Panc1 (cell line): ENCODE measurements at regions not wholly inside any gene's neighbourhood (a gene's known extent, or its start where the extent isn't known, plus 50 kb on each side); places are given as distances from the start of the nearest gene placed in this dataset.

ENCODE experiments used
- ATAC-seq: fragments of 200-7000 bp; cut with Tn5 transposase; 2 replicates; pipeline ENCODE4 v1.9.1; 2020; ENCODE audit warnings: mild to moderate bottlenecking, moderate library complexity
- BruUV-seq: library from RNA; stranded (reverse); fragments of 400-500 nt; replicated peaks from 2 replicates; lab custom pipeline; 2021; lab: Mats Ljungman, UMichigan
- CTCF ChIA-PET: fragments of 300-600 bp; sonication (Branson Sonifier 250); formaldehyde crosslinking; loops from one replicate; lab custom pipeline; 2022; ENCODE audit warnings: antibody characterized with exemption; lab: Charles Lee
- POLR2A ChIA-PET: fragments of 300-600 bp; sonication (Branson Sonifier 250); formaldehyde crosslinking; loops from one replicate; lab custom pipeline; 2022; ENCODE audit warnings: antibody characterized with exemption; lab: Charles Lee
- DNase-seq: peaks from one replicate; pipeline ENCODE4 v3.0.0-alpha.2; 2010; ENCODE audit warnings: low read depth, low spot score
- H3K27ac ChIP-seq: 2 replicates; pipeline ENCODE4 v1.5.1; 2011; ENCODE audit warnings: mild to moderate bottlenecking, low read length, inconsistent platforms
- H3K27me3 ChIP-seq: fragments of 200-500 bp; sonication (Bioruptor generic); 2 replicates; pipeline ENCODE4 v1.6.0; 2014; ENCODE audit warnings: low read length, inconsistent platforms; ENCODE audit not compliant: control insufficient read depth, insufficient read depth
- H3K36me3 ChIP-seq: fragments of 200-500 bp; sonication (Bioruptor generic); 2 replicates; pipeline ENCODE4 v1.5.1; 2014; ENCODE audit warnings: inconsistent platforms, mild to moderate bottlenecking, low read length, moderate library complexity; ENCODE audit not compliant: control insufficient read depth, insufficient read depth
- H3K4me1 ChIP-seq: 2 replicates; pipeline ENCODE4 v1.5.1; 2011; ENCODE audit warnings: inconsistent platforms, mild to moderate bottlenecking, low read length, moderate library complexity; ENCODE audit not compliant: control insufficient read depth, insufficient read depth
- H3K4me3 ChIP-seq, 2 experiments: 2 replicates each; pipeline ENCODE4 v1.5.1; 2011 to 2012; ENCODE audit warnings: low read depth in 2 of 2, low read length in 2 of 2, mild to moderate bottlenecking in 2 of 2, inconsistent platforms in 1 of 2, moderate library complexity in 1 of 2
- H3K9me3 ChIP-seq: fragments of 200-500 bp; sonication (Bioruptor generic); 2 replicates; pipeline ENCODE4 v1.5.1; 2014; ENCODE audit warnings: low read depth, mild to moderate bottlenecking, inconsistent platforms, low read length, moderate library complexity; ENCODE audit not compliant: control insufficient read depth, insufficient read depth
- CTCF ChIP-seq: fragments of 450-650 bp; IDR thresholded peaks from 2 replicates; pipeline ENCODE4 v1.5.1; 2017; ENCODE audit warnings: mild to moderate bottlenecking
- POLR2AphosphoS5 ChIP-seq: IDR thresholded peaks from 2 replicates; pipeline ENCODE4 v1.6.1; 2012; ENCODE audit warnings: mild to moderate bottlenecking, low read depth, low read length, moderate library complexity
- REST ChIP-seq, 2 experiments: IDR thresholded peaks; 2 replicates each; pipeline ENCODE4 v1.6.1; 2011 to 2012; ENCODE audit warnings: low read depth in 2 of 2, control low read depth in 1 of 2, low read length in 1 of 2, mild to moderate bottlenecking in 1 of 2, moderate library complexity in 1 of 2; ENCODE audit not compliant: insufficient read depth in 1 of 2
- SIN3A ChIP-seq: IDR thresholded peaks from 2 replicates; pipeline ENCODE4 v1.6.1; 2012; ENCODE audit warnings: low read depth, mild to moderate bottlenecking, low read length, moderate library complexity, borderline replicate concordance; ENCODE audit not compliant: insufficient read depth
- TCF7L2 ChIP-seq: IDR thresholded peaks from 2 replicates; pipeline ENCODE4 v1.6.1; 2011; ENCODE audit warnings: mild to moderate bottlenecking, low read depth, low read length, inconsistent platforms
- in situ Hi-C: cut with HindIII; loops from 2 replicates; pipeline ENCODE4 v1.10.0; 2016; ENCODE audit warnings: low sequenced_read_pairs, low pct_unique_long_range_greater_than_20kb
- intact Hi-C: fragments of 100-400 bp; cut with micrococcal nuclease; formaldehyde crosslinking; loops from one replicate; pipeline ENCODE4 v1.10.0; 2022; ENCODE audit not compliant: unreplicated experiment

- TF ChIP-seq REST (IDR thresholded peaks at IDR 0.05; ENCODE audit: insufficient read depth in 1 of 2, low read depth in 2 of 2, low read length in 1 of 2) = no peak
- TF ChIP-seq SIN3A = no peak
- no peak for TF ChIP-seq TCF7L2
- TF ChIP-seq CTCF = no peak
- TF ChIP-seq POLR2AphosphoS5 = no peak
- DNase-seq (no peak), ATAC-seq (no peak)
- no peaks in the 10 kb centered on the region for H3K36me3 ChIP-seq
- BruUV-seq = no TSS peak
- intact Hi-C loops (no loop called here), in situ Hi-C loops (no loop called here)
- H3K27ac ChIP-seq = no peak overlapping the region
- no peaks in the 10 kb centered on the region for H3K4me1 ChIP-seq
- H3K4me3 ChIP-seq = no peak overlapping the region
- CTCF ChIA-PET = no interaction called here
- no peaks in the 10 kb centered on the region; the same call in 1 of the 2 replicates for H3K27me3 ChIP-seq
- H3K9me3 ChIP-seq = no peaks in the 10 kb centered on the region
- POLR2A ChIA-PET = no interaction called here
Measured at GRCh38 chr16:50482271-50482670, 65.9 kb upstream of the NKD1 start.

GRCh38 chr16:50480206-50480605, 68.0 kb upstream of the NKD1 start:
- ChIA-PET CTCF (no interaction called here), POLR2A (interaction anchor here (0.7 kb wide), 1 partner anchor 32 kb away, joined by 6 read pairs; no protein-coding TSS in a partner anchor)
- intact Hi-C loops = no loop called here
- no peak overlapping the region for H3K27ac ChIP-seq
- no peaks in the 10 kb centered on the region; the same call in 1 of the 2 replicates for H3K27me3 ChIP-seq
- in situ Hi-C loops = no loop called here
- no peaks in the 10 kb centered on the region for H3K4me1 ChIP-seq
- no peak for DNase-seq
- H3K4me3 ChIP-seq = no peak overlapping the region
- BruUV-seq = no TSS peak
- no peaks in the 10 kb centered on the region for H3K9me3 ChIP-seq
- no peak for TF ChIP-seq SIN3A
- no peak for TF ChIP-seq POLR2AphosphoS5
- TF ChIP-seq REST (IDR thresholded peaks at IDR 0.05; ENCODE audit: insufficient read depth in 1 of 2, low read depth in 2 of 2, low read length in 1 of 2) = no peak
- TF ChIP-seq CTCF = no peak
- TF ChIP-seq TCF7L2 = no peak
- H3K36me3 ChIP-seq = no peaks in the 10 kb centered on the region
- no peak for ATAC-seq
